Gastroesophageal sphincter (tissue), 3 donors: ENCODE measurements at regions not wholly inside any gene's neighbourhood (a gene's known extent, or its start where the extent isn't known, plus 50 kb on each side); places are given as distances from the start of the nearest gene placed in this dataset.

Source experiments
- POLR2A ChIP-seq, 2 donors: fragments of 450-650 bp; IDR thresholded peaks; one replicate each; pipeline ENCODE4 v1.6.1; 2017; ENCODE audit warnings: antibody characterized with exemption in 2 of 2, mild to moderate bottlenecking in 2 of 2, moderate library complexity in 1 of 2
- POLR2AphosphoS5 ChIP-seq: sonication (generic); formaldehyde crosslinking; IDR thresholded peaks from one replicate; pipeline ENCODE4 v1.6.1; 2017; ENCODE audit warnings: antibody characterized with exemption
- TF ChIP-seq, protein P1 (sequence below), 4 experiments: fragments of 200-600 bp in 2 of 4; fragments of 450-650 bp in 2 of 4; sonication (generic) in 1 of 4; IDR thresholded peaks; one replicate each; pipeline ENCODE4 v1.5.1; 2017 to 2019; ENCODE audit warnings: antibody characterized with exemption in 4 of 4, mild to moderate bottlenecking in 2 of 4, moderate library complexity in 2 of 4

DNA sequence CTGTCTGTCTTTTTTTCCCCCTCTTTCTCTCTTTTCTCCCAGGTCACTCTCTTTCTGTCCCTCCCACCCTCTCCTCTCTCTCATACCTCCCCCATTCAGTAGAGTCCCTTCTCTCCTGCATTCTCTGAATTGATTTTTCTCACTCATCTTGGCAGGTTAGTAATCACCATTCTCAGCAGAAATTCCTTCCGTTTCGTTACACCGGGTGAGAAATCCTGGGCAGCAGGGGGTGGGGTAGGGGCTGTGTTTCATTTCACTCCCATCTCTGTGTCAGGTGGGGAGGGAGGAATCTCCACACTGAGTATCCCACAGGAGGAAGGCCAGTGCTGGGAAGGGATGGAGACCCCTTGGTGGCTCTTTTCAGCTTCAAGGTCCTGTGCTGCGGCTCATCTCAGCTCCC, 253.5 kb downstream of the MIAT start:
- TF ChIP-seq POLR2A (IDR thresholded peaks at IDR 0.05) (no peak), POLR2AphosphoS5 (no peak)
- TF ChIP-seq, protein P1, sequence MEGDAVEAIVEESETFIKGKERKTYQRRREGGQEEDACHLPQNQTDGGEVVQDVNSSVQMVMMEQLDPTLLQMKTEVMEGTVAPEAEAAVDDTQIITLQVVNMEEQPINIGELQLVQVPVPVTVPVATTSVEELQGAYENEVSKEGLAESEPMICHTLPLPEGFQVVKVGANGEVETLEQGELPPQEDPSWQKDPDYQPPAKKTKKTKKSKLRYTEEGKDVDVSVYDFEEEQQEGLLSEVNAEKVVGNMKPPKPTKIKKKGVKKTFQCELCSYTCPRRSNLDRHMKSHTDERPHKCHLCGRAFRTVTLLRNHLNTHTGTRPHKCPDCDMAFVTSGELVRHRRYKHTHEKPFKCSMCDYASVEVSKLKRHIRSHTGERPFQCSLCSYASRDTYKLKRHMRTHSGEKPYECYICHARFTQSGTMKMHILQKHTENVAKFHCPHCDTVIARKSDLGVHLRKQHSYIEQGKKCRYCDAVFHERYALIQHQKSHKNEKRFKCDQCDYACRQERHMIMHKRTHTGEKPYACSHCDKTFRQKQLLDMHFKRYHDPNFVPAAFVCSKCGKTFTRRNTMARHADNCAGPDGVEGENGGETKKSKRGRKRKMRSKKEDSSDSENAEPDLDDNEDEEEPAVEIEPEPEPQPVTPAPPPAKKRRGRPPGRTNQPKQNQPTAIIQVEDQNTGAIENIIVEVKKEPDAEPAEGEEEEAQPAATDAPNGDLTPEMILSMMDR (IDR thresholded peaks at IDR 0.05): no peak
